Osteoblast (primary cell): ENCODE measurements at regions not wholly inside any gene's neighbourhood (a gene's known extent, or its start where the extent isn't known, plus 50 kb on each side); places are given as distances from the start of the nearest gene placed in this dataset.

Experiments used
- DNase-seq: peaks from one replicate; pipeline ENCODE4 v3.0.0; 2011; ENCODE audit warnings: low spot score, mixed read lengths; ENCODE audit not compliant: insufficient read length; ENCODE audit errors: missing footprints
- H2AFZ ChIP-seq: 2 replicates; pipeline ENCODE4 v1.6.0; 2011; ENCODE audit warnings: mild to moderate bottlenecking, low read length
- H3K27ac ChIP-seq: 2 replicates; pipeline ENCODE4 v1.5.1; 2011; ENCODE audit warnings: mild to moderate bottlenecking, low read depth, low read length, moderate library complexity
- H3K27me3 ChIP-seq: 2 replicates; pipeline ENCODE4 v1.6.0; 2012; ENCODE audit warnings: mild to moderate bottlenecking, control low read depth, inconsistent platforms, low read length, moderate library complexity; ENCODE audit not compliant: insufficient read depth
- H3K36me3 ChIP-seq: 2 replicates; pipeline ENCODE4 v1.5.1; 2011; ENCODE audit warnings: mild to moderate bottlenecking, low read length, control low read depth, moderate library complexity; ENCODE audit not compliant: insufficient read depth
- H3K4me1 ChIP-seq: 2 replicates; pipeline ENCODE4 v1.5.1; 2011; ENCODE audit warnings: mild to moderate bottlenecking, low read length, control low read depth, moderate library complexity; ENCODE audit not compliant: insufficient read depth
- H3K4me2 ChIP-seq: 2 replicates; pipeline ENCODE4 v1.6.0; 2011; ENCODE audit warnings: mild to moderate bottlenecking, low read length; ENCODE audit not compliant: insufficient read depth
- H3K4me3 ChIP-seq: fragments of 200-600 bp; sonication (generic); 3 replicates; pipeline ENCODE4 v1.5.1; 2012; ENCODE audit warnings: mild to moderate bottlenecking, low read length, inconsistent platforms; ENCODE audit not compliant: insufficient read depth
- H3K79me2 ChIP-seq: 2 replicates; pipeline ENCODE4 v1.6.0; 2012; ENCODE audit warnings: mild to moderate bottlenecking, low read length, control low read depth, inconsistent platforms; ENCODE audit not compliant: insufficient read depth
- H3K9me3 ChIP-seq: 2 replicates; pipeline ENCODE4 v1.5.1; 2011; ENCODE audit warnings: low read depth, low read length, control low read depth
- H4K20me1 ChIP-seq: 2 replicates; pipeline ENCODE4 v1.6.0; 2012; ENCODE audit warnings: mild to moderate bottlenecking, low read length, control low read depth; ENCODE audit not compliant: insufficient read depth
- TF ChIP-seq, protein P1 (sequence below): IDR thresholded peaks from 2 replicates; pipeline ENCODE4 v1.5.1; 2011; ENCODE audit warnings: mild to moderate bottlenecking, low read depth, low read length, moderate library complexity; ENCODE audit errors: extremely low read depth

DNA sequence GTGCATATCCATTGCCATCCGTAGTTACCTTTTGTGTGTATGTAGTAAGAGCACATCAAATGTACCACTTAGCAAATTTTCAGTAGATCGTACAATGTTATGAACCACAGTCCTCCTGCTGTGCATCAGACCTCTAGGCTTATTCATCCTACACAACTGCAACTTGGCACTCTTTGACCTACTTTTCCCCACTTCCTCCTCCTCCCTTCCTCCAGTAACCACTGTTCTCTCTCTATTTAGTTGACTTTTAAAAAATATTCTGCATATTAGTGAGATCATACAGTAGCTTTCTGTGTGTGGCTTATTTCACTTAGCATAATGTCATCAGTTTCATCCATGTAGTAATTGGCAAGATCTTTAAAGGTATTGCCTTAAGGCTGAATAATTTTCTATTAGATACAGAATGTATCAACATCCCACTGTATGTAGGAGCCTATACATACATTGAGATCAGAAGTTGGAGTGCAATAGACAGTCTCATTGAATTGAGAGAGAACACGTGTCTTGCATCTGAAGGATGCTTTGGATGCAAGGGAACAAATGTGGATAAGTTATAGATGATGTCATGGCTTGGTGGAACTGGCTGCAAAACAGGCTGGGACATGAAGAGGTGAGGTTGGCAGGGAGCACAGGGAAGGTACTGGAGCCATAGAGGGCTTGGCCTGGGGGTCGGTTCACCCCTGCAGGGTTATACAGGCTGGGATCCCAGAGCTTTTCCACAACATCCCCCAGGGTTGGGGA, 83.0 kb upstream of the FAM180A start:
- Histone ChIP-seq H3K4me2 (no peak overlapping the region), H3K36me3 (no peaks in the 10 kb centered on the region), H3K9me3 (no peaks in the 10 kb centered on the region), H4K20me1 (no peaks in the 10 kb centered on the region), H3K4me3 (no peak overlapping the region), H3K79me2 (no peaks in the 10 kb centered on the region), H2AFZ (no peak overlapping the region), H3K4me1 (no peaks in the 10 kb centered on the region), H3K27me3 (peaks cover 7% of the 10 kb centered on the region), H3K27ac (no peak overlapping the region)
- TF ChIP-seq, protein P1, sequence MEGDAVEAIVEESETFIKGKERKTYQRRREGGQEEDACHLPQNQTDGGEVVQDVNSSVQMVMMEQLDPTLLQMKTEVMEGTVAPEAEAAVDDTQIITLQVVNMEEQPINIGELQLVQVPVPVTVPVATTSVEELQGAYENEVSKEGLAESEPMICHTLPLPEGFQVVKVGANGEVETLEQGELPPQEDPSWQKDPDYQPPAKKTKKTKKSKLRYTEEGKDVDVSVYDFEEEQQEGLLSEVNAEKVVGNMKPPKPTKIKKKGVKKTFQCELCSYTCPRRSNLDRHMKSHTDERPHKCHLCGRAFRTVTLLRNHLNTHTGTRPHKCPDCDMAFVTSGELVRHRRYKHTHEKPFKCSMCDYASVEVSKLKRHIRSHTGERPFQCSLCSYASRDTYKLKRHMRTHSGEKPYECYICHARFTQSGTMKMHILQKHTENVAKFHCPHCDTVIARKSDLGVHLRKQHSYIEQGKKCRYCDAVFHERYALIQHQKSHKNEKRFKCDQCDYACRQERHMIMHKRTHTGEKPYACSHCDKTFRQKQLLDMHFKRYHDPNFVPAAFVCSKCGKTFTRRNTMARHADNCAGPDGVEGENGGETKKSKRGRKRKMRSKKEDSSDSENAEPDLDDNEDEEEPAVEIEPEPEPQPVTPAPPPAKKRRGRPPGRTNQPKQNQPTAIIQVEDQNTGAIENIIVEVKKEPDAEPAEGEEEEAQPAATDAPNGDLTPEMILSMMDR: no peak
- no peak for DNase-seq

DNA sequence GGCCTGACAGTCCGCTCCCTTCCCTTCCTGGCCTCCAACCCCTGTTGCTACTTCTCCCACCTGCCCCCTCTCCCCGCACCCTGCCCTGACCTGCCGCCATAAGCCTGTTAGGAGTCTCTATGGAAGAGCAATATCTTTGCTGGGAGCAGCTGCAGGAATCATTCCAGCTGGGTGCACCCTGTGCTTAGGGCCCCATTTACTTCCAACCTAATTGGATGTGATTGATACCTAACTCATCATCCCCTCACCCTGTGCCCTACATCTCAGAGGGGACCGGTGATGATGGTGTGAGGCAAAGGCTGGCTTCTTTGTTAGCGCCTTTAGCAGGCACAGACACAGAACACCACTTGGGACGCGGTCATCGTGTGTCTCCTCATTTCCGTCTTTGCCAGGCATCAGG, 80.0 kb upstream of the FAM180A start:
- H3K36me3 ChIP-seq: no peaks in the 10 kb centered on the region
- no peaks in the 10 kb centered on the region for H3K4me1 ChIP-seq
- no peaks in the 10 kb centered on the region for H3K9me3 ChIP-seq
- H3K27me3 ChIP-seq: peaks cover 7% of the 10 kb centered on the region
- H3K4me3 ChIP-seq: no peak overlapping the region
- DNase-seq: no peak
- H3K27ac ChIP-seq: no peak overlapping the region
- no peak overlapping the region for H3K4me2 ChIP-seq
- H4K20me1 ChIP-seq: no peaks in the 10 kb centered on the region
- H2AFZ ChIP-seq: no peak overlapping the region
- no peaks in the 10 kb centered on the region for H3K79me2 ChIP-seq
- TF ChIP-seq, protein P1: no peak

DNA sequence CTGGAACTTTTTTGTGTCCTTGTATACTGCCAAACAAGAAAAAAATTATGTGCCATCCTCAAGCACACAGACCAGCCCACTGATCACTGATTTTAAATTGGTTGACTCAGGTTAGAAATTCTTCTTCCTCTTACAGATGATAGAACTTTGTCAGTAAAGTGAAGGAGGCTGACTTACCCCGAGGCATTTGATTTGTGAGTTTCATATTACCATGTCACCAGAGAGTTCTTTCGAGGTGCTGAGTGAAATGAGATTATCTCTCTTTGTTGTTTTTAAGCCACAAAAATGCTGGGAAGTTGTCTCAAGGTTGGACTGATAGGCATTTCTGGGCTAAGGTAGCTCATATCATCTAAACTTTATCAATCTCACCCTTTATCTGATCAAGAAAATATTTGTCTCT, 78.8 kb upstream of the FAM180A start:
- Histone ChIP-seq H3K4me1 (no peaks in the 10 kb centered on the region), H3K9me3 (no peaks in the 10 kb centered on the region), H3K27ac (no peak overlapping the region), H3K4me3 (no peak overlapping the region), H3K36me3 (no peaks in the 10 kb centered on the region), H3K4me2 (no peak overlapping the region), H3K79me2 (no peaks in the 10 kb centered on the region), H4K20me1 (no peaks in the 10 kb centered on the region), H3K27me3 (peaks cover 7% of the 10 kb centered on the region), H2AFZ (no peak overlapping the region)
- no peak for DNase-seq
- TF ChIP-seq, protein P1: no peak

DNA sequence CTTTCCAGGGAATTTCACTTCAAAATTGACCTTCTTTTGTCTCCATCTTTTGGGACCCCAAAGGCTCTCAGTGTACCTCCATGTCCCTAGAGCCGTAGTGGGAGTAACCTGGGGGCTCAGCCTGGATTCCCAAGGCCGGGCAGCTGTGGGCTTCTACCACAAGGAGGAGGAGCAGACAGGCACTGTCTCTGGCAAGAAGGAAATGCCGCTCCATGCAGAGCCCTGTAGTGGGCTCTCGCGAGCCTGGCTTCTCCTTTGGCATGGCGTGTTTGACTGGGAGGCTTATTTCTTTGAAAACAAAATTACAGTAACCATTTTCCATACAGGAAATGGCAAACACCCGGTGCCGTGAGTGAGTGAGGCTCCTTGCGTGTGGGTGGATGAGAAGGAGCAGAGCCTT, 76.8 kb upstream of the FAM180A start:
- Histone ChIP-seq H3K4me2 (no peak overlapping the region), H3K4me1 (no peaks in the 10 kb centered on the region), H3K4me3 (no peak overlapping the region), H3K9me3 (no peaks in the 10 kb centered on the region), H3K27ac (no peak overlapping the region), H4K20me1 (no peaks in the 10 kb centered on the region), H3K27me3 (peaks cover 7% of the 10 kb centered on the region), H2AFZ (no peak overlapping the region), H3K36me3 (no peaks in the 10 kb centered on the region), H3K79me2 (no peaks in the 10 kb centered on the region)
- TF ChIP-seq, protein P1: no peak
- DNase-seq: no peak
